Loucy (cell line): ENCODE measurements at regions not wholly inside any gene's neighbourhood (a gene's known extent, or its start where the extent isn't known, plus 50 kb on each side); places are given as distances from the start of the nearest gene placed in this dataset.
"Not testable (repeated sequence)": the region's sequence is repeated elsewhere in the genome, so short reads cannot be mapped to it uniquely, and the experiment has no call there.

Source experiments
- H2AFZ ChIP-seq: fragments of 200-600 bp; sonication (generic); 2 replicates; pipeline ENCODE4 v1.6.0; 2016; ENCODE audit warnings: antibody characterized with exemption, mild to moderate bottlenecking, low read length, moderate library complexity
- H3F3A ChIP-seq: fragments of 200-600 bp; 2 replicates; pipeline ENCODE4 v1.6.0; 2016; ENCODE audit warnings: antibody characterized with exemption, low read depth, mild to moderate bottlenecking
- H3K27me3 ChIP-seq: fragments of 200-600 bp; sonication (generic); 2 replicates; pipeline ENCODE4 v1.6.1; 2014; ENCODE audit warnings: low read length, mild to moderate bottlenecking; ENCODE audit not compliant: insufficient read depth, poor library complexity, severe bottlenecking
- H3K36me3 ChIP-seq: fragments of 200-600 bp; sonication (generic); 2 replicates; pipeline ENCODE4 v1.6.1; 2016; ENCODE audit warnings: low read length; ENCODE audit not compliant: insufficient read depth
- H3K4me1 ChIP-seq: fragments of 200-600 bp; sonication (generic); 2 replicates; pipeline ENCODE4 v1.5.1; 2014; ENCODE audit warnings: low read length, mild to moderate bottlenecking; ENCODE audit not compliant: insufficient read depth, poor library complexity, severe bottlenecking
- H3K4me2 ChIP-seq: fragments of 200-600 bp; sonication (generic); 2 replicates; pipeline ENCODE4 v1.6.0; 2014; ENCODE audit warnings: antibody characterized with exemption, low read length, low read depth, mild to moderate bottlenecking; ENCODE audit not compliant: poor library complexity, severe bottlenecking
- H3K4me3 ChIP-seq: fragments of 200-600 bp; sonication (generic); 2 replicates; pipeline ENCODE4 v1.5.1; 2014; ENCODE audit warnings: low read length, mild to moderate bottlenecking, mixed read lengths; ENCODE audit not compliant: poor library complexity, severe bottlenecking
- H3K79me2 ChIP-seq: fragments of 200-600 bp; sonication (generic); 2 replicates; pipeline ENCODE4 v1.6.1; 2014; ENCODE audit warnings: low read length; ENCODE audit not compliant: insufficient read depth
- H3K9ac ChIP-seq: fragments of 200-600 bp; sonication (generic); 2 replicates; pipeline ENCODE4 v1.6.0; 2014; ENCODE audit warnings: mild to moderate bottlenecking, low read depth, low read length, moderate library complexity; ENCODE audit not compliant: poor library complexity, severe bottlenecking
- H3K9me2 ChIP-seq: fragments of 200-600 bp; sonication (generic); replicated peaks from 2 replicates; pipeline ENCODE4 v1.6.1; 2016; ENCODE audit warnings: low read depth, low read length, mixed read lengths
- H3K9me3 ChIP-seq: fragments of 200-600 bp; sonication (generic); 2 replicates; pipeline ENCODE4 v1.6.1; 2014; ENCODE audit warnings: mild to moderate bottlenecking, antibody characterized with exemption, low read length, low read depth; ENCODE audit not compliant: insufficient read depth
- H4K20me1 ChIP-seq: fragments of 200-600 bp; sonication (generic); 2 replicates; pipeline ENCODE4 v1.6.0; 2014; ENCODE audit warnings: antibody characterized with exemption, low read length, mild to moderate bottlenecking; ENCODE audit not compliant: insufficient read depth, poor library complexity, severe bottlenecking
- EZH2phosphoT487 ChIP-seq: fragments of 200-600 bp; IDR thresholded peaks from 2 replicates; pipeline ENCODE4 v1.6.1; 2018; ENCODE audit warnings: antibody characterized with exemption, mild to moderate bottlenecking, moderate library complexity, borderline replicate concordance
- TF ChIP-seq, protein P1 (sequence below): fragments of 200-600 bp; sonication (generic); conservative IDR thresholded peaks from 2 replicates; pipeline ENCODE4 v1.5.1; 2014; ENCODE audit warnings: mild to moderate bottlenecking, antibody characterized with exemption, low read length

DNA sequence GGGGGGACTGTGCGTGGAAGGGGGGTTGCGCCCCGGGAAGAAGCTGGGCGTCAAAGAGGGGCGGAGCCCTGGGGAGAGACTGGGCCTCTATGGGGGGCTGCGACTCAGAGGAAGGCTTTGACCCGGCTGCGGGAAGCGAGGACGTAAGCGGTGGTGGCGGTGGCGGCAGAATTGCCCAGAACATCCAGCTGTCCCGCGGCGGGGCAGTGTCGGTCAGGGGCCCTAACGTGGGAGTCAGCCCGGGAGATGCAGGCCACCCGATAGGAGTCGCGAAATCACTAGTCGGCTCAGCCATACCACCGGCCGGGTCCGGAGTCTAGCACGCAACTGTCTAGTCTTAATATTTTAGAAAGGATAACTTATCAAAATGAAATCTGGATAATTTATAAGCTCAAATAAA lies 387.6 kb upstream of the EYS start:
- Histone ChIP-seq H3K79me2 (no peaks in the 10 kb centered on the region), H2AFZ (no peak overlapping the region), H3K9me3 (no peaks in the 10 kb centered on the region), H3K4me3 (no peak overlapping the region), H3K4me1 (no peaks in the 10 kb centered on the region), H4K20me1 (no peaks in the 10 kb centered on the region), H3K36me3 (no peaks in the 10 kb centered on the region), H3K4me2 (no peak overlapping the region), H3F3A (no peaks in the 10 kb centered on the region), H3K27me3 (no peaks in the 10 kb centered on the region), H3K9me2 (no peaks in the 10 kb centered on the region), H3K9ac (no peak overlapping the region)
- TF ChIP-seq EZH2phosphoT487, result no peak
- TF ChIP-seq, protein P1, sequence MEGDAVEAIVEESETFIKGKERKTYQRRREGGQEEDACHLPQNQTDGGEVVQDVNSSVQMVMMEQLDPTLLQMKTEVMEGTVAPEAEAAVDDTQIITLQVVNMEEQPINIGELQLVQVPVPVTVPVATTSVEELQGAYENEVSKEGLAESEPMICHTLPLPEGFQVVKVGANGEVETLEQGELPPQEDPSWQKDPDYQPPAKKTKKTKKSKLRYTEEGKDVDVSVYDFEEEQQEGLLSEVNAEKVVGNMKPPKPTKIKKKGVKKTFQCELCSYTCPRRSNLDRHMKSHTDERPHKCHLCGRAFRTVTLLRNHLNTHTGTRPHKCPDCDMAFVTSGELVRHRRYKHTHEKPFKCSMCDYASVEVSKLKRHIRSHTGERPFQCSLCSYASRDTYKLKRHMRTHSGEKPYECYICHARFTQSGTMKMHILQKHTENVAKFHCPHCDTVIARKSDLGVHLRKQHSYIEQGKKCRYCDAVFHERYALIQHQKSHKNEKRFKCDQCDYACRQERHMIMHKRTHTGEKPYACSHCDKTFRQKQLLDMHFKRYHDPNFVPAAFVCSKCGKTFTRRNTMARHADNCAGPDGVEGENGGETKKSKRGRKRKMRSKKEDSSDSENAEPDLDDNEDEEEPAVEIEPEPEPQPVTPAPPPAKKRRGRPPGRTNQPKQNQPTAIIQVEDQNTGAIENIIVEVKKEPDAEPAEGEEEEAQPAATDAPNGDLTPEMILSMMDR, result no peak

- not testable (repeated sequence) for H3F3A ChIP-seq, H3K9ac ChIP-seq, H3K9me2 ChIP-seq
These were observed 385.3 kb upstream of the EYS start for GRCh38 chr6:66092306-66092705.

DNA sequence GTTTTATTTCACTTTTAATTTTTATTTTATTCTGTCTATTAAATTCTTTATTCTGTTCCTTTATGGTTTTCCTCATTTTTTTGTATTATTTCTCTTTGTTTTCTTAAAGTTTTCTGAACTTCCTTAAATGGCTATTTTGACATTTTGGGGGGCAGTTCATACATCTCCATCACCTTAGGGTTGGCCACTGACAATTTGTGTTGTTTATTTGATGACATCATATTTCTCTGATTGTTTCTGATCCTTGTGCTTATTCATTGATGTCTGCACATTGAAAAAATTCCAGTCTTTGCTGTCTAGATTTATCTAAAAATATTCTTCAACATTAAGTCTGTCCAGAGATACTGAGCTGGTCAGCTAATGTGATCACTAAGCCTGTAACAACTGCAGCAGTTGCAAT lies 379.5 kb upstream of the EYS start:
- TF ChIP-seq, protein P1, result no peak
- TF ChIP-seq EZH2phosphoT487, result no peak
- no peak overlapping the region for H3K4me3 ChIP-seq
- no peaks in the 10 kb centered on the region for H3K4me1 ChIP-seq

More at GRCh38 chr6:66092306-66092705, 385.3 kb upstream of the EYS start:
- not testable (repeated sequence) for H3K36me3 ChIP-seq, H3K9me3 ChIP-seq, H2AFZ ChIP-seq, H3K4me2 ChIP-seq, H4K20me1 ChIP-seq, H3K4me3 ChIP-seq, H3K4me1 ChIP-seq, H3K79me2 ChIP-seq, H3K27me3 ChIP-seq

GRCh38 chr6:66082914-66083313 lies 375.9 kb upstream of the EYS start:
- Histone ChIP-seq H3K4me2 (no peak overlapping the region), H3F3A (no peaks in the 10 kb centered on the region), H3K9me2 (no peaks in the 10 kb centered on the region), H2AFZ (no peak overlapping the region), H3K9me3 (no peaks in the 10 kb centered on the region), H3K4me1 (no peaks in the 10 kb centered on the region), H3K27me3 (no peaks in the 10 kb centered on the region), H3K79me2 (no peaks in the 10 kb centered on the region), H3K9ac (no peak overlapping the region), H4K20me1 (no peaks in the 10 kb centered on the region), H3K36me3 (no peaks in the 10 kb centered on the region), H3K4me3 (no peak overlapping the region)
- no peak for TF ChIP-seq EZH2phosphoT487
- TF ChIP-seq, protein P1, result no peak

More for the DNA sequence above, 379.5 kb upstream of the EYS start:
- no peaks in the 10 kb centered on the region for H3K79me2 ChIP-seq
- H3K36me3 ChIP-seq, result no peaks in the 10 kb centered on the region
- H3K9me3 ChIP-seq, result no peaks in the 10 kb centered on the region
- no peaks in the 10 kb centered on the region for H3K27me3 ChIP-seq
- H4K20me1 ChIP-seq, result no peaks in the 10 kb centered on the region
- no peaks in the 10 kb centered on the region for H3F3A ChIP-seq
- no peaks in the 10 kb centered on the region for H3K9me2 ChIP-seq
- no peak overlapping the region for H2AFZ ChIP-seq
- no peak overlapping the region for H3K4me2 ChIP-seq
- no peak overlapping the region for H3K9ac ChIP-seq
